ENCODE measurements at regions not wholly inside any gene's neighbourhood (a gene's known extent, or its start where the extent isn't known, plus 50 kb on each side); places are given as distances from the start of the nearest gene placed in this dataset.

GRCh38 chr7:131619336-131620305 is 63.2 kb upstream of the PODXL start (continued):
- TF ChIP-seq, protein P1, sequence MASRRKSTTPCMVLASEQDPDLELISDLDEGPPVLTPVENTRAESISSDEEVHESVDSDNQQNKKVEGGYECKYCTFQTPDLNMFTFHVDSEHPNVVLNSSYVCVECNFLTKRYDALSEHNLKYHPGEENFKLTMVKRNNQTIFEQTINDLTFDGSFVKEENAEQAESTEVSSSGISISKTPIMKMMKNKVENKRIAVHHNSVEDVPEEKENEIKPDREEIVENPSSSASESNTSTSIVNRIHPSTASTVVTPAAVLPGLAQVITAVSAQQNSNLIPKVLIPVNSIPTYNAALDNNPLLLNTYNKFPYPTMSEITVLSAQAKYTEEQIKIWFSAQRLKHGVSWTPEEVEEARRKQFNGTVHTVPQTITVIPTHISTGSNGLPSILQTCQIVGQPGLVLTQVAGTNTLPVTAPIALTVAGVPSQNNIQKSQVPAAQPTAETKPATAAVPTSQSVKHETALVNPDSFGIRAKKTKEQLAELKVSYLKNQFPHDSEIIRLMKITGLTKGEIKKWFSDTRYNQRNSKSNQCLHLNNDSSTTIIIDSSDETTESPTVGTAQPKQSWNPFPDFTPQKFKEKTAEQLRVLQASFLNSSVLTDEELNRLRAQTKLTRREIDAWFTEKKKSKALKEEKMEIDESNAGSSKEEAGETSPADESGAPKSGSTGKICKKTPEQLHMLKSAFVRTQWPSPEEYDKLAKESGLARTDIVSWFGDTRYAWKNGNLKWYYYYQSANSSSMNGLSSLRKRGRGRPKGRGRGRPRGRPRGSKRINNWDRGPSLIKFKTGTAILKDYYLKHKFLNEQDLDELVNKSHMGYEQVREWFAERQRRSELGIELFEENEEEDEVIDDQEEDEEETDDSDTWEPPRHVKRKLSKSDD (conservative IDR thresholded peaks at IDR 0.05; ENCODE audit: low read length) = no peak
- TF ChIP-seq FOXM1 (IDR thresholded peaks at IDR 0.05; ENCODE audit: low read depth) (no peak), FOXM1 (CRISPR knock-in tag; IDR thresholded peaks at IDR 0.05; ENCODE audit: low read depth) (no peak), L3MBTL2 (IDR thresholded peaks at IDR 0.05) (peak; percentile 84), TBP (optimal IDR thresholded peaks at IDR 0.05; ENCODE audit: low read depth, low read length) (no peak), RBM14 (IDR thresholded peaks at IDR 0.05; ENCODE audit: borderline replicate concordance, insufficient read depth, low read depth, low read length) (no peak), RAD21 (CRISPR knock-in tag; conservative IDR thresholded peaks at IDR 0.05 in 1 of 2, IDR thresholded peaks at IDR 0.05 in 1 of 2) (no peak), ZNF785 (CRISPR knock-in tag; IDR thresholded peaks at IDR 0.05) (no peak), MCM7 (IDR thresholded peaks at IDR 0.05) (no peak), XRCC4 (IDR thresholded peaks at IDR 0.05; ENCODE audit: extremely low read depth, insufficient read depth, insufficient read length) (no peak), IRF2 (CRISPR knock-in tag; IDR thresholded peaks at IDR 0.05) (no peak), ETS2 (tag; IDR thresholded peaks at IDR 0.05; ENCODE audit: borderline replicate concordance, poor library complexity, severe bottlenecking) (no peak), FUS (optimal IDR thresholded peaks at IDR 0.05; ENCODE audit: low read depth, low read length) (no peak), CBX3 (IDR thresholded peaks at IDR 0.05; ENCODE audit: borderline replicate concordance in 1 of 2, low read length in 2 of 2) (no peak), TCF7L2 (IDR thresholded peaks at IDR 0.05; ENCODE audit: low read depth, low read length) (no peak), ZNF282 (CRISPR knock-in tag; IDR thresholded peaks at IDR 0.05) (no peak)
- TF ChIP-seq, protein P2, sequence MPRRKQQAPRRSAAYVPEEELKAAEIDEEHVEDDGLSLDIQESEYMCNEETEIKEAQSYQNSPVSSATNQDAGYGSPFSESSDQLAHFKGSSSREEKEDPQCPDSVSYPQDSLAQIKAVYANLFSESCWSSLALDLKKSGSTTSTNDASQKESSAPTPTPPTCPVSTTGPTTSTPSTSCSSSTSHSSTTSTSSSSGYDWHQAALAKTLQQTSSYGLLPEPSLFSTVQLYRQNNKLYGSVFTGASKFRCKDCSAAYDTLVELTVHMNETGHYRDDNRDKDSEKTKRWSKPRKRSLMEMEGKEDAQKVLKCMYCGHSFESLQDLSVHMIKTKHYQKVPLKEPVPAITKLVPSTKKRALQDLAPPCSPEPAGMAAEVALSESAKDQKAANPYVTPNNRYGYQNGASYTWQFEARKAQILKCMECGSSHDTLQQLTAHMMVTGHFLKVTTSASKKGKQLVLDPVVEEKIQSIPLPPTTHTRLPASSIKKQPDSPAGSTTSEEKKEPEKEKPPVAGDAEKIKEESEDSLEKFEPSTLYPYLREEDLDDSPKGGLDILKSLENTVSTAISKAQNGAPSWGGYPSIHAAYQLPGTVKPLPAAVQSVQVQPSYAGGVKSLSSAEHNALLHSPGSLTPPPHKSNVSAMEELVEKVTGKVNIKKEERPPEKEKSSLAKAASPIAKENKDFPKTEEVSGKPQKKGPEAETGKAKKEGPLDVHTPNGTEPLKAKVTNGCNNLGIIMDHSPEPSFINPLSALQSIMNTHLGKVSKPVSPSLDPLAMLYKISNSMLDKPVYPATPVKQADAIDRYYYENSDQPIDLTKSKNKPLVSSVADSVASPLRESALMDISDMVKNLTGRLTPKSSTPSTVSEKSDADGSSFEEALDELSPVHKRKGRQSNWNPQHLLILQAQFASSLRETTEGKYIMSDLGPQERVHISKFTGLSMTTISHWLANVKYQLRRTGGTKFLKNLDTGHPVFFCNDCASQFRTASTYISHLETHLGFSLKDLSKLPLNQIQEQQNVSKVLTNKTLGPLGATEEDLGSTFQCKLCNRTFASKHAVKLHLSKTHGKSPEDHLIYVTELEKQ (CRISPR knock-in tag; IDR thresholded peaks at IDR 0.05) = no peak
- TF ChIP-seq, protein P3, sequence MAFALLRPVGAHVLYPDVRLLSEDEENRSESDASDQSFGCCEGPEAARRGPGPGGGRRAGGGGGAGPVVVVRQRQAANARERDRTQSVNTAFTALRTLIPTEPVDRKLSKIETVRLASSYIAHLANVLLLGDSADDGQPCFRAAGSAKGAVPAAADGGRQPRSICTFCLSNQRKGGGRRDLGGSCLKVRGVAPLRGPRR (CRISPR knock-in tag; IDR thresholded peaks at IDR 0.05) = no peak
- TF ChIP-seq, protein P4, sequence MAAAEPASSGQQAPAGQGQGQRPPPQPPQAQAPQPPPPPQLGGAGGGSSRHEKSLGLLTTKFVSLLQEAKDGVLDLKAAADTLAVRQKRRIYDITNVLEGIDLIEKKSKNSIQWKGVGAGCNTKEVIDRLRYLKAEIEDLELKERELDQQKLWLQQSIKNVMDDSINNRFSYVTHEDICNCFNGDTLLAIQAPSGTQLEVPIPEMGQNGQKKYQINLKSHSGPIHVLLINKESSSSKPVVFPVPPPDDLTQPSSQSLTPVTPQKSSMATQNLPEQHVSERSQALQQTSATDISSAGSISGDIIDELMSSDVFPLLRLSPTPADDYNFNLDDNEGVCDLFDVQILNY (CRISPR knock-in tag; IDR thresholded peaks at IDR 0.05) = no peak
